DMS79 treated with DMSO at 0.1 percent for 48 hours (cell line): ENCODE measurements at regions not wholly inside any gene's neighbourhood (a gene's known extent, or its start where the extent isn't known, plus 50 kb on each side); places are given as distances from the start of the nearest gene placed in this dataset.

ENCODE experiments used
- DNase-seq: peaks from one replicate; lab custom pipeline; 2025; lab: John Stamatoyannopoulos, UW

- DNase-seq = no peak
Measured at GRCh38 chr13:73803997-73804396, 330.2 kb downstream of the KLF12 start.

- no peak for DNase-seq
Measured at GRCh38 chr13:73800011-73800410, 334.2 kb downstream of the KLF12 start.

- no peak for DNase-seq
Measured at GRCh38 chr13:73794755-73795154, 339.4 kb downstream of the KLF12 start.

GRCh38 chr13:73793361-73793760, 340.8 kb downstream of the KLF12 start:
- DNase-seq = no peak

- DNase-seq = no peak
Measured at GRCh38 chr13:73792796-73793195, 341.4 kb downstream of the KLF12 start.

- DNase-seq = no peak
Measured at GRCh38 chr13:73782450-73783449, 351.5 kb downstream of the KLF12 start.

- DNase-seq = no peak
Measured at GRCh38 chr13:73781384-73781783, 352.8 kb downstream of the KLF12 start.

GRCh38 chr13:73779881-73780280, 354.3 kb downstream of the KLF12 start:
- DNase-seq = no peak

- no peak for DNase-seq
Measured at GRCh38 chr13:73778242-73778864, 355.9 kb downstream of the KLF12 start.

GRCh38 chr13:73777134-73777533, 357.1 kb downstream of the KLF12 start:
- DNase-seq = no peak

- no peak for DNase-seq
Measured at GRCh38 chr13:73776151-73776785, 357.9 kb downstream of the KLF12 start.

GRCh38 chr13:73773168-73773549, 361.0 kb downstream of the KLF12 start:
- no peak for DNase-seq

- DNase-seq = no peak
Measured at GRCh38 chr13:73772449-73773167, 361.6 kb downstream of the KLF12 start.

GRCh38 chr13:73767747-73768315, 366.4 kb downstream of the KLF12 start:
- DNase-seq = no peak

- DNase-seq = peak; percentile 4
Measured at GRCh38 chr13:73767191-73767741, 366.9 kb downstream of the KLF12 start.

GRCh38 chr13:73765651-73766384, 368.4 kb downstream of the KLF12 start:
- DNase-seq = peak; percentile 89

GRCh38 chr13:73759434-73759833, 374.8 kb downstream of the KLF12 start:
- no peak for DNase-seq

- DNase-seq = no peak
Measured at GRCh38 chr13:73757481-73758233, 376.5 kb downstream of the KLF12 start.

GRCh38 chr13:73754727-73755292, 379.4 kb downstream of the KLF12 start:
- peak; percentile 84 for DNase-seq

- DNase-seq = no peak
Measured at GRCh38 chr13:73754241-73754640, 380.0 kb downstream of the KLF12 start.
